NCI-H128 (cell line): ENCODE measurements at regions not wholly inside any gene's neighbourhood (a gene's known extent, or its start where the extent isn't known, plus 50 kb on each side); places are given as distances from the start of the nearest gene placed in this dataset.

Source experiments
- DNase-seq: peaks from one replicate; lab custom pipeline; 2025; ENCODE audit not compliant: unreplicated experiment; lab: John Stamatoyannopoulos, UW

- no peak for DNase-seq
Observed at GRCh38 chr1:181383695-181384094, 99.6 kb upstream of the CACNA1E start.

- DNase-seq: no peak
Observed at GRCh38 chr1:181386340-181386739, 97.0 kb upstream of the CACNA1E start.

GRCh38 chr1:181386951-181387350 lies 96.4 kb upstream of the CACNA1E start:
- DNase-seq: no peak

GRCh38 chr1:181387702-181388101 lies 95.6 kb upstream of the CACNA1E start:
- DNase-seq: no peak

GRCh38 chr1:181390410-181391077 lies 92.8 kb upstream of the CACNA1E start:
- DNase-seq: no peak

GRCh38 chr1:181391301-181391900 lies 91.9 kb upstream of the CACNA1E start:
- DNase-seq: no peak

GRCh38 chr1:181392133-181392532 lies 91.2 kb upstream of the CACNA1E start:
- DNase-seq: no peak

GRCh38 chr1:181392613-181393220 lies 90.6 kb upstream of the CACNA1E start:
- DNase-seq: no peak

- no peak for DNase-seq
Observed at GRCh38 chr1:181394766-181395165, 88.6 kb upstream of the CACNA1E start.

- no peak for DNase-seq
Observed at GRCh38 chr1:181396171-181396670, 87.1 kb upstream of the CACNA1E start.

GRCh38 chr1:181396811-181397210 lies 86.5 kb upstream of the CACNA1E start:
- DNase-seq: no peak

GRCh38 chr1:181397845-181398244 lies 85.5 kb upstream of the CACNA1E start:
- DNase-seq: no peak

- no peak for DNase-seq
Observed at GRCh38 chr1:181398544-181398943, 84.8 kb upstream of the CACNA1E start.

- DNase-seq: no peak
Observed at GRCh38 chr1:181405584-181405983, 77.7 kb upstream of the CACNA1E start.

- no peak for DNase-seq
Observed at GRCh38 chr1:181406989-181407388, 76.3 kb upstream of the CACNA1E start.

GRCh38 chr1:181409981-181410380 lies 73.3 kb upstream of the CACNA1E start:
- DNase-seq: no peak

GRCh38 chr1:181412746-181413145 lies 70.6 kb upstream of the CACNA1E start:
- no peak for DNase-seq

- no peak for DNase-seq
Observed at GRCh38 chr1:181413195-181413815, 70.0 kb upstream of the CACNA1E start.

- no peak for DNase-seq
Observed at GRCh38 chr1:181413836-181414235, 69.5 kb upstream of the CACNA1E start.

- DNase-seq: no peak
Observed at GRCh38 chr1:181416268-181416860, 67.0 kb upstream of the CACNA1E start.

- no peak for DNase-seq
Observed at GRCh38 chr1:181417915-181418314, 65.4 kb upstream of the CACNA1E start.
